Upper lobe of left lung (tissue), 4 donors: ENCODE measurements at regions not wholly inside any gene's neighbourhood (a gene's known extent, or its start where the extent isn't known, plus 50 kb on each side); places are given as distances from the start of the nearest gene placed in this dataset.

Source experiments
- CTCF ChIP-seq, 6 experiments: fragments of 450-650 bp in 4 of 6; fragments of 200-600 bp in 2 of 6; sonication (generic) in 2 of 6; IDR thresholded peaks; one replicate each; pipeline ENCODE4 v1.5.1; 2016 to 2019; ENCODE audit warnings: antibody characterized with exemption in 6 of 6
- POLR2A ChIP-seq, 4 donors: fragments of 450-650 bp; IDR thresholded peaks; one replicate each; pipeline ENCODE4 v1.5.1; 2016 to 2017; ENCODE audit warnings: antibody characterized with exemption in 4 of 4, mild to moderate bottlenecking in 2 of 4
- POLR2AphosphoS5 ChIP-seq, 2 donors: sonication (generic); formaldehyde crosslinking; IDR thresholded peaks; one replicate each; pipeline ENCODE4 v1.5.1; 2017; ENCODE audit warnings: antibody characterized with exemption in 2 of 2

GRCh38 chr9:28981129-28981528 lies 1407.8 kb upstream of the C9orf72 start:
- TF ChIP-seq POLR2AphosphoS5 (IDR thresholded peaks at IDR 0.05): no peak
- TF ChIP-seq CTCF (IDR thresholded peaks at IDR 0.05): no peak
- TF ChIP-seq POLR2A (IDR thresholded peaks at IDR 0.05): no peak
